GM12892 (cell line): ENCODE measurements at regions not wholly inside any gene's neighbourhood (a gene's known extent, or its start where the extent isn't known, plus 50 kb on each side); places are given as distances from the start of the nearest gene placed in this dataset.

Experiments
- POLR2A ChIP-seq: IDR thresholded peaks from 2 replicates; pipeline ENCODE4 v1.6.1; 2011; ENCODE audit warnings: low read depth, low read length, control low read depth
- POLR2AphosphoS5 ChIP-seq: IDR thresholded peaks from 2 replicates; pipeline ENCODE4 v1.6.1; 2011; ENCODE audit warnings: low read depth, low read length, control low read depth

- TF ChIP-seq POLR2AphosphoS5: no peak
- no peak for TF ChIP-seq POLR2A
Observed at GRCh38 chr10:57457972-57458512, 809.7 kb downstream of the IPMK start.
